Middle frontal gyrus (tissue), 1 donor: ENCODE measurements at regions not wholly inside any gene's neighbourhood (a gene's known extent, or its start where the extent isn't known, plus 50 kb on each side); places are given as distances from the start of the nearest gene placed in this dataset.
A peak's percentile ranks its signal among the peaks of the same experiment; 100 is the strongest.
"Not testable (repeated sequence)": the region's sequence is repeated elsewhere in the genome, so short reads cannot be mapped to it uniquely, and the experiment has no call there.

Experiments
- DNase-seq: peaks from one replicate; pipeline ENCODE4 v3.0.0-alpha.2; 2015; ENCODE audit warnings: low spot score; ENCODE audit errors: extremely low spot score

GRCh38 chr3:177618873-177619733 is 421.8 kb upstream of the TBL1XR1 start:
- peak; percentile 44 for DNase-seq

- DNase-seq: no peak
Measured at GRCh38 chr3:177620073-177620472, 422.8 kb upstream of the TBL1XR1 start.

DNA sequence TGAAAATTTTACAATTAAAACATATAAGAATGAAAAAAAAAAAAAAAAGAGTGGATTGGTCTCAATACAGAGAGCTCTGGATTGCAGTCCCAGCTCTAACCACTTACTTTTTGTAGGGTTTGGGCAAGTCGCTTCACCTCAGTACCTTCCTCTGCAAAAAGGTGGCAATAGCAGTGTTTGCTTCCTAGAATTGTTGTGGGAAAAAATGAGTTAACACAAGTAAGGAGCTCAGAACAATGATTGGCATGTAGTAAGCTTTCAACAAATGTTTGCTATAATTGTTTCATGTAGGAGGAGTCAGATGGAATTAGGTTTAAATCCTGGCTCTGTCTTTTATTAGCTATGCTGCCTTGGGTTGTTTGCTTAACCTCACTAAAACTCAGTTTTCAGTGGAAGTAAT is 425.2 kb upstream of the TBL1XR1 start:
- no peak for DNase-seq

- no peak for DNase-seq
Measured at GRCh38 chr3:177622982-177623617, 425.8 kb upstream of the TBL1XR1 start.

DNA sequence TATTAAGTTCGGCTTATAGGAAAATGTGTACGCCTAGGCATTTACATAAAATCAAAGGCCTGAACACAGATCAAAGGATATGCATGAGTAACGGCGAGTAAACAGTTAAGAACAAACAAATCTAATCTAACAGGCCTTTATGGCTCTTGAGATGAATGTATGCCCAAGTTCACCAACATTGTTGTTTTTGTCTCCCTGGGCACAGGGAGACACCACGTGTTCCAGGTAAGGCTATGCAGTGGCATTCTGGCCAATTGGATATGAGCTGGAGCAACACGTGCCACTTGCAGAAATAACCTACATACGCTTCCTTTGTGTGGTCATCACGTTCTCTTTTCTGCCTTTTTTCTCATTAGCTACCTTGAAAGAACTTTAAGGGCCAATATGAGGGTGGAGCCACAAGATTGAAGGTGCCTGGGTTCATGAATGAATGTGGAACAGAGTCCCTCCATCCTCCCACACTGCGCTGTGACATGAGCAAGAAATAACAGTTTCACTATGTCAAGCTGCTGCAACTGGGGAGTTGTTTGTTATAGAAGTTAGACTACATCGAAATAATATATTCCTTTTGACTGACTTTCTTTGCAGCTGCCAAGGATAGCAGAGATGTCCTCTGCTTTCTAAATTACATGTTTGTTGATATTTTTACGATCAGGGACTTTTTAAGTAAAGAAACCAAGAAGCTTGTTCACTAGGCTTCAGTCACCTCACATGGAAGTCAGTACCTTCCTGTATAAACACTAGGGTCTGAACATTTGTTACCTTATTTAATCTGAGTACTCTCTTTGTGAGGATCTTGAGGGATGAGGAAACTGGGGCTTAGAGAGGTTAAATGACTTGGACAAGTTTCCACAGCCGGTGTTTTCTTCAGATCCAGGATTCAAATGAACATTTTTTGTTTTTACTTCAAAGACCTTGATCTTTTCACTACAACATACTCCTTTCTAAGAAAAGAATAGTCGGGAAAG is 427.5 kb upstream of the TBL1XR1 start:
- no peak for DNase-seq

DNA sequence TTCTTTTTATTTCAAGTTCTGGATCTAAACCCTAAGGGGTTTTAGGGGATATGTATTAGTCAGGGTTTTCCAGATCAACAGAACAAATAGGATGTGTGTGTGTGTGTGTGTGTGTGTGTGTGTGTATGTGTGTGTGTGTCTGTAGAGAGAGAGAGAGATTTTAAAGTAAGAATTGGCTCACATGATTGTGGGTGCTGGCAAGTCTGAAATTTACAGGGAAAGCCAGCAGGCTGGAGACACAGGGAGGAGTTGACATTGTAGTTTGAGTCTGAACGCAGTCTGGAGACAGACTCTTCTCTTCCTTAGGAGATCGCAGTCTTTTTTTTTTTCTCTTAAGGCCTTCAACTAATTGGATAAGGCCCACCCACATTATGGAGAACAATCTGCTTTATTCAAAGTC is 428.8 kb upstream of the TBL1XR1 start:
- DNase-seq: no peak

DNA sequence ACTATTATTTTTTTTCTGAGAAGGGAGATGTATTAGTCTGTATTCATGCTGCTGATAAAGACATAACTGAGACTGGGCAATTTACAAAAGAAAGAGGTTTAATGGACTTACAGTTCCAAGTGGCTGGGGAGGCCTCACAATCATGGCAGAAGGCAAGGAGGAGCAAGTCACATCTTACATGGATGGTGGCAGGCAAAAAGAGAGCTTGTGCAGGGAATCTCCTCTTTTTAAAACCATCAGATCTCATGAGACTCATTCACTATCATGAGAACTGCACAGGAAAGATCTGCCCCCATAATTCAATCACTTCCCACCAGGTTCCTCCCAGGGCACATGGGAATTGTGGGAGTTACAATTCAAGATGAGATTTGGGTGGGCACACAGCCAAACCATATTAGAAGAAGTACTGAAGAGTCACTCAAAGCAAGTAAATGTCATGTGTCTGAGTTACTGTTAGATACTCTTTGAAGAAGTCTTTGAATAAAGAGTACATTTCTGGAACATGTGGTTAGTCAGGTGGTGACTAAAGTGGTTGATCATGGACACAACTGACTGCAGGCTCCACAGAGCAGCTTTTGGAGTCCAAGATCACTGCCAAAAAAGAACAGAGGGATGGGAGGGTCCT is 430.9 kb upstream of the TBL1XR1 start:
- DNase-seq: not testable (repeated sequence)

DNA sequence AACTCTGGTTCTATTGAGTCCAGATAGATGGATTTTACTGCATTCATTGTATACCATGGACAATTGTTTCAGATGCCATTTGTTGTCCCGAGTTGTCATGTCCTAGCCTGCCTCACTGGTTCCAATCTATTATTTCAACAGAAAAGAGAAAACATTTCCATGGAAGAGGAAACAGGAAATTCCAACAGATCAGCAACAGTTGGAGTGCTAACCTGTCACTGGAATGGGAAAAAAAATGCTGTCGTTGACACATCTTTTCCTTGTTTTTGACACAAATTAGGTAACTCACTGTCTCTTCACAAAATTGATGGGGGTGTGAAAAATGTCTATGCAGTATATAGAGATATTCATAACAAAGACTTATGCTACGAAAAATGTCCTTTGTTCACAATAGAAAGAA is 432.0 kb upstream of the TBL1XR1 start:
- no peak for DNase-seq

DNA sequence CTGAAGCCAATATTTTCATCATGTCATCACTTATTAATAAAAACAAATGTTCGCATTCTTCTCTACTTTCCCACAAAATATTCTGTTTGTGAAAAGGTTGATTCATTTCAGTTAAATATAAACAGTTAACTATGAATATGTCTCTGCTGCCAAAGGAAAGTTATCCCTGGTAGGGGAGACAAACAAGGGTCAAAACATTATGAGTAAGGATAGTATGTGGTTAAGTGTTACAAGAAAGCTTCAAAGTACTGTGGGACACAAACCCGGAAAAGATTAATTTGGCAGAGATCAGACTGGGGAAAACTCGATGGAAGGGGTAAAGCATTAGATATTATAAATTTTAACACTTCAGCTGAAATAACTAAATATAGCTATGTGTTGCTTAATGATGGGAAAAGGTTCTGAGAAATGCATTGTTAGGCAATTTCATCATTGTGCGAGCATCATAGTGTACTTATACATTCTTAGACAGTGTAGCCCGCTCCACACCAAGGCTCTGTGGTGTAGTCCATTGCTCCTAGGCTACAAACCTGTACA is 436.5 kb upstream of the TBL1XR1 start:
- no peak for DNase-seq

GRCh38 chr3:177635601-177636106 is 438.4 kb upstream of the TBL1XR1 start:
- DNase-seq: not testable (repeated sequence)

- no peak for DNase-seq
Measured at GRCh38 chr3:177640319-177640965, 443.2 kb upstream of the TBL1XR1 start.

GRCh38 chr3:177641206-177641605 is 443.9 kb upstream of the TBL1XR1 start:
- no peak for DNase-seq

- DNase-seq: no peak
Measured at GRCh38 chr3:177642042-177642803, 444.9 kb upstream of the TBL1XR1 start.

DNA sequence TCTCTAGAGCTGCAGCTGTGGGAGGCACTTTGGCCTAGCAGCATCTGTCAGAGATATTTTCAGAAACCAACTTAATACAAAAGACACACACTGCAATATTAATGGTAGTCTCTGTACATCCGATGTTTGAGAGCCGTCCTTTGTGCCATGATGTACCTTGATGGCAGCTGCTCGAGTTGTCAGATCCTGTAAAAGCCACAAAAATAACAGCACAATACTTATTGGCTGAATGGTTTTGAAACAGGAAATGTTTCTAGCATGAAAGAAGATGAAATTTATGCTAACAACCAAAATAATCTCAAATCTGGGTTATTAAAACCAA is 445.5 kb upstream of the TBL1XR1 start:
- peak; percentile 6 for DNase-seq

- DNase-seq: no peak
Measured at GRCh38 chr3:177646749-177647148, 449.5 kb upstream of the TBL1XR1 start.

DNA sequence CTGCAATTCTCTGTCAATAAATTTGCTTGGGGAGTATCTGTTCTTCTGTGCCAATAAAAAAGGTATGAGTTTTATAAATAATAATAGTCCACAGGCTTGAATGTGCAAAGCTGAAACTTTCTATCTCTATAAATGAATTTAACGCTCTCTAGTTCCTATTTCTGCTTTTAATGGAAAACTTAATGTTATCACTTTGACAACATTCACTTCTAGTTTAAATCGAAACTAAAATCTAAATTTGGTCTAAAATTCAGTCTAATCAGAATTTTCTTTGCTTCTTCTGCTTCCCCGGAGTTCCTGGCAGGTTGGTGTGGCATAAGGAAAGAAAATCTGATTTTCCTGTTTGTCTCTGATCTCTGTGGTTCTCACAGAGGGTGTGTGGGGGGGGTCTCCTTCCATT is 450.1 kb upstream of the TBL1XR1 start:
- DNase-seq: no peak

DNA sequence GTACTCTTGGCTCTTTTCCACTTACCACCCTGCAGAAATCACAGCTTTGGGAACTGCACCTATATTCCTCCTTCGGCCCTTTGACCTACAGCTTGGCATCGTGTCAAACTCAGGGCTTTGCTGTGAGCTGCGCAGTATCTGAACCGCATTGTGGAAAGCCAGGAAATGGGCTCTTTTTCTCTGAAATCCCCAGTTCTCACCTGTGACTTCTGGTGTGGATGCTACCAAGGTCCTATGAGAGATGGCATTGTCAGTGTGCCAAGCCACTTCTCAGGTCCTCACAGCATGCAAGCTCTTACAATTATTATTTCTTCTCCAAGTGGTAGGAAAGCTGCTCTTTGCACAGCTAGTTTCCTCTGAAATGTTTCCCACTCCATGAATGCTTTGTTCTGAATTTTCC is 450.6 kb upstream of the TBL1XR1 start:
- DNase-seq: no peak

GRCh38 chr3:177652556-177653291 is 455.4 kb upstream of the TBL1XR1 start:
- peak; percentile 33 for DNase-seq

GRCh38 chr3:177657243-177657642 is 460.0 kb upstream of the TBL1XR1 start:
- no peak for DNase-seq
